PC-9 (cell line): ENCODE measurements at regions not wholly inside any gene's neighbourhood (a gene's known extent, or its start where the extent isn't known, plus 50 kb on each side); places are given as distances from the start of the nearest gene placed in this dataset.

Experiments
- BruUV-seq: library from RNA; stranded (reverse); fragments of 400-500 nt; replicated peaks from 2 replicates; lab custom pipeline; 2021; lab: Mats Ljungman, UMichigan
- CTCF ChIA-PET: fragments of 300-600 bp; sonication (Branson Sonifier 250); formaldehyde crosslinking; loops from one replicate; lab custom pipeline; 2022; ENCODE audit warnings: antibody characterized with exemption; lab: Charles Lee
- POLR2A ChIA-PET: fragments of 300-600 bp; sonication (Branson Sonifier 250); formaldehyde crosslinking; loops from one replicate; lab custom pipeline; 2022; ENCODE audit warnings: antibody characterized with exemption; ENCODE audit not compliant: unreplicated experiment; lab: Charles Lee
- DNase-seq, 2 experiments: peaks; one replicate each; pipeline versions ENCODE4 v3.0.0 to v3.0.0-alpha.2; 2015 to 2022; ENCODE audit warnings: mixed read lengths in 1 of 2
- H2AFZ ChIP-seq: fragments of 200-600 bp; sonication (generic); 2 replicates; pipeline ENCODE4 v1.8.1; 2017; ENCODE audit warnings: antibody characterized with exemption
- H3F3A ChIP-seq: fragments of 200-600 bp; sonication (generic); 2 replicates; pipeline ENCODE4 v1.8.1; 2017; ENCODE audit warnings: antibody characterized with exemption, mild to moderate bottlenecking, low read depth; ENCODE audit not compliant: insufficient read depth
- H3K27ac ChIP-seq: fragments of 200-600 bp; sonication (generic); 2 replicates; pipeline ENCODE4 v1.6.1; 2016; ENCODE audit warnings: mixed run types
- H3K27me3 ChIP-seq: fragments of 200-600 bp; sonication (generic); 2 replicates; pipeline ENCODE4 v1.6.1; 2016; ENCODE audit warnings: low read depth, mixed run types; ENCODE audit not compliant: insufficient read depth
- H3K36me3 ChIP-seq: fragments of 200-600 bp; sonication (generic); 2 replicates; pipeline ENCODE4 v1.6.1; 2016; ENCODE audit warnings: low read depth, mixed run types
- H3K4me1 ChIP-seq: fragments of 200-600 bp; sonication (generic); replicated peaks from 2 replicates; pipeline ENCODE4 v1.6.1; 2016; ENCODE audit warnings: mixed run types; ENCODE audit not compliant: insufficient read depth
- H3K4me2 ChIP-seq: fragments of 200-600 bp; sonication (generic); 2 replicates; pipeline ENCODE4 v1.6.1; 2017; ENCODE audit warnings: mixed run types
- H3K4me3 ChIP-seq: fragments of 200-600 bp; sonication (generic); 2 replicates; pipeline ENCODE4 v1.6.1; 2016; ENCODE audit warnings: mixed run types
- H3K79me2 ChIP-seq: fragments of 200-600 bp; sonication (generic); 2 replicates; pipeline ENCODE4 v1.6.1; 2017; ENCODE audit warnings: low read depth, mixed run types
- H3K9me2 ChIP-seq: fragments of 200-600 bp; sonication (generic); 2 replicates; pipeline ENCODE4 v1.8.1; 2017; ENCODE audit warnings: mild to moderate bottlenecking; ENCODE audit not compliant: insufficient read depth
- H3K9me3 ChIP-seq: fragments of 200-600 bp; sonication (generic); 2 replicates; pipeline ENCODE4 v1.8.1; 2016; ENCODE audit warnings: low read depth; ENCODE audit not compliant: insufficient read depth
- H4K20me1 ChIP-seq: fragments of 200-600 bp; sonication (generic); 2 replicates; pipeline ENCODE4 v1.8.1; 2017; ENCODE audit not compliant: insufficient read depth
- CTCF ChIP-seq: fragments of 200-600 bp; sonication (generic); conservative IDR thresholded peaks from 2 replicates; pipeline ENCODE4 v1.6.1; 2017; ENCODE audit warnings: mixed run types, antibody characterized with exemption, mild to moderate bottlenecking, moderate library complexity
- EZH2 ChIP-seq: fragments of 200-600 bp; sonication (generic); IDR thresholded peaks from 2 replicates; pipeline ENCODE4 v1.8.0; 2017; ENCODE audit warnings: antibody characterized with exemption, low read depth
- intact Hi-C: fragments of 100-400 bp; cut with micrococcal nuclease; formaldehyde crosslinking; loops from one replicate; pipeline ENCODE4 v1.10.0; 2022; ENCODE audit not compliant: unreplicated experiment

DNA sequence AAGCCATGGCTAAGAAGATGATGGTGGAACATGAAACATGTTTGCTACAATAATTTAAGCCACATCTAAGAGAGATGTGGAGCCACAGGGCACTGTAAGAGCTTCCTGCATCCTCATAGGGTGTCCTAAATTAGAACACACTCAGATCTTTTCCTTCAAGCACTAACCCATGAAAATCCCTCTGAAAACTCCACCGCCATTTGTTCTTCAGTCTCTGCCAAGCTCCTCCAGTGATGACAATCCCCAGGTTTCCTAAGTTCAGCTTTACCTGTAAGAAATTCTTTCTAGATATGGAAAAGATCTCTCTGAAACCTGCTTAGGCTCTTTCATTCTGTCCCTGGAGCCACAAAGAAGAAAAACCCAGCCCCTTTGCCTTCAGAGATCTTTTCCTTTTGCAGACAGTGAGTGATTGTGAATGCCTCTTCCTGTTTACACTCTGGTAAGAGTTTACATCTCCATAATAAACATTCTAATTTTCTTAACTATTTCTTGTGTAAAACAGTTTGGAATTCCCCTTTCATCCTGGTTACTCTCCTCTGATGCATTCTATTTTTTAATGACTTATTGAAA lies 907.2 kb downstream of the VRK1 start:
- no peaks in the 10 kb centered on the region for H3K27me3 ChIP-seq
- no peaks in the 10 kb centered on the region for H3K36me3 ChIP-seq
- ChIA-PET CTCF (no interaction called here), POLR2A (no interaction called here)
- no peaks in the 10 kb centered on the region for H4K20me1 ChIP-seq
- DNase-seq: no peak
- H3K79me2 ChIP-seq: no peaks in the 10 kb centered on the region
- no peak overlapping the region for H2AFZ ChIP-seq
- no peaks in the 10 kb centered on the region for H3K9me3 ChIP-seq
- no peak for TF ChIP-seq CTCF
- no peak for TF ChIP-seq EZH2
- H3K4me2 ChIP-seq: no peak overlapping the region
- H3K4me3 ChIP-seq: no peak overlapping the region
- no peaks in the 10 kb centered on the region for H3K9me2 ChIP-seq
- H3K4me1 ChIP-seq: no peaks in the 10 kb centered on the region
- H3K27ac ChIP-seq: no peak overlapping the region
- no peaks in the 10 kb centered on the region for H3F3A ChIP-seq
- intact Hi-C loops: no loop called here
- no TSS peak for BruUV-seq

- H3K4me1 ChIP-seq: no peaks in the 10 kb centered on the region
- ChIA-PET POLR2A (no interaction called here), CTCF (no interaction called here)
- BruUV-seq: no TSS peak
- H3K9me2 ChIP-seq: no peaks in the 10 kb centered on the region
- no peak overlapping the region for H3K27ac ChIP-seq
- TF ChIP-seq EZH2: no peak
- no peaks in the 10 kb centered on the region for H3F3A ChIP-seq
- no peaks in the 10 kb centered on the region for H3K79me2 ChIP-seq
- DNase-seq: no peak
- H4K20me1 ChIP-seq: no peaks in the 10 kb centered on the region
- H2AFZ ChIP-seq: no peak overlapping the region
- no peaks in the 10 kb centered on the region for H3K27me3 ChIP-seq
- intact Hi-C loops: no loop called here
- no peaks in the 10 kb centered on the region for H3K36me3 ChIP-seq
- H3K4me3 ChIP-seq: no peak overlapping the region
- H3K9me3 ChIP-seq: no peaks in the 10 kb centered on the region
- no peak overlapping the region for H3K4me2 ChIP-seq
These were observed 907.9 kb downstream of the VRK1 start for GRCh38 chr14:97705107-97705506.

GRCh38 chr14:97705976-97706375 lies 908.8 kb downstream of the VRK1 start:
- Histone ChIP-seq H3K27me3 (no peaks in the 10 kb centered on the region), H3K79me2 (no peaks in the 10 kb centered on the region), H3K4me2 (no peak overlapping the region), H3K4me3 (no peak overlapping the region), H3K27ac (no peak overlapping the region), H4K20me1 (no peaks in the 10 kb centered on the region), H3K36me3 (no peaks in the 10 kb centered on the region), H3F3A (no peaks in the 10 kb centered on the region), H3K4me1 (no peaks in the 10 kb centered on the region), H3K9me2 (no peaks in the 10 kb centered on the region), H2AFZ (no peak overlapping the region), H3K9me3 (no peaks in the 10 kb centered on the region)
- TF ChIP-seq CTCF: no peak
- TF ChIP-seq EZH2: no peak
- intact Hi-C loops: no loop called here
- POLR2A ChIA-PET: no interaction called here
- no peak for DNase-seq
- BruUV-seq: no TSS peak
- CTCF ChIA-PET: no interaction called here

GRCh38 chr14:97706819-97707218 lies 909.6 kb downstream of the VRK1 start:
- intact Hi-C loops: no loop called here
- no peak overlapping the region for H3K4me3 ChIP-seq
- no peaks in the 10 kb centered on the region for H3K36me3 ChIP-seq
- no peaks in the 10 kb centered on the region for H3K79me2 ChIP-seq
- ChIA-PET CTCF (no interaction called here), POLR2A (no interaction called here)
- no peaks in the 10 kb centered on the region for H3K9me2 ChIP-seq
- H4K20me1 ChIP-seq: no peaks in the 10 kb centered on the region
- no TSS peak for BruUV-seq
- DNase-seq: no peak
- H2AFZ ChIP-seq: no peak overlapping the region
- no peak for TF ChIP-seq CTCF
- TF ChIP-seq EZH2: no peak
- H3K9me3 ChIP-seq: no peaks in the 10 kb centered on the region
- no peak overlapping the region for H3K4me2 ChIP-seq
- H3K4me1 ChIP-seq: no peaks in the 10 kb centered on the region
- H3K27me3 ChIP-seq: no peaks in the 10 kb centered on the region
- no peak overlapping the region for H3K27ac ChIP-seq
- no peaks in the 10 kb centered on the region for H3F3A ChIP-seq
